H9 (cell line): ENCODE measurements at regions not wholly inside any gene's neighbourhood (a gene's known extent, or its start where the extent isn't known, plus 50 kb on each side); places are given as distances from the start of the nearest gene placed in this dataset.

Experiments
- DNase-seq: peaks from one replicate; pipeline ENCODE4 v3.0.0-alpha.2; 2017
- H2AFZ ChIP-seq: one replicate; pipeline ENCODE4 v1.6.1; 2013; ENCODE audit warnings: mild to moderate bottlenecking, low read length, control low read depth, moderate library complexity
- H2AK5ac ChIP-seq: 2 replicates; pipeline ENCODE4 v1.6.1; 2013; ENCODE audit warnings: low read length, control low read depth, mixed read lengths; ENCODE audit not compliant: insufficient read length
- H2BK120ac ChIP-seq: one replicate; pipeline ENCODE4 v1.6.1; 2013; ENCODE audit warnings: low read depth, mild to moderate bottlenecking, low read length, control low read depth, inconsistent platforms; ENCODE audit not compliant: poor library complexity, severe bottlenecking
- H2BK12ac ChIP-seq: 2 replicates; pipeline ENCODE4 v1.6.1; 2013; ENCODE audit warnings: low read length, control low read depth, mixed read lengths, low read depth; ENCODE audit not compliant: insufficient read length
- H2BK15ac ChIP-seq: 2 replicates; pipeline ENCODE4 v1.6.1; 2013; ENCODE audit warnings: low read depth, low read length, control low read depth
- H2BK20ac ChIP-seq: one replicate; pipeline ENCODE4 v1.6.1; 2013; ENCODE audit warnings: low read depth, mild to moderate bottlenecking, low read length, control low read depth, inconsistent platforms; ENCODE audit not compliant: poor library complexity, severe bottlenecking
- H2BK5ac ChIP-seq: 2 replicates; pipeline ENCODE4 v1.6.1; 2013; ENCODE audit warnings: low read length, control low read depth, mixed read lengths; ENCODE audit not compliant: insufficient read length
- H3K14ac ChIP-seq: 2 replicates; pipeline ENCODE4 v1.6.1; 2013; ENCODE audit warnings: low read length, control low read depth; ENCODE audit not compliant: insufficient read depth
- H3K18ac ChIP-seq: 2 replicates; pipeline ENCODE4 v1.6.1; 2013; ENCODE audit warnings: low read depth, mild to moderate bottlenecking, mixed read lengths, low read length, control low read depth; ENCODE audit not compliant: insufficient read length
- H3K23ac ChIP-seq: 2 replicates; pipeline ENCODE4 v1.6.1; 2013; ENCODE audit warnings: low read length, control low read depth, mixed read lengths, low read depth; ENCODE audit not compliant: insufficient read length
- H3K23me2 ChIP-seq: 2 replicates; pipeline ENCODE4 v1.6.1; 2013; ENCODE audit warnings: low read depth, mild to moderate bottlenecking, mixed read lengths, low read length, control low read depth; ENCODE audit not compliant: insufficient read length, poor library complexity, severe bottlenecking
- H3K27ac ChIP-seq: 2 replicates; pipeline ENCODE4 v1.5.1; 2013; ENCODE audit warnings: low read length, control low read depth, mixed read lengths, low read depth; ENCODE audit not compliant: insufficient read length
- H3K27me3 ChIP-seq: 2 replicates; pipeline ENCODE4 v1.6.1; 2013; ENCODE audit warnings: low read length, control low read depth, inconsistent platforms; ENCODE audit not compliant: insufficient read depth
- H3K4ac ChIP-seq: 2 replicates; pipeline ENCODE4 v1.6.1; 2013; ENCODE audit warnings: low read depth, mild to moderate bottlenecking, control low read depth, inconsistent platforms, low read length, moderate library complexity
- H3K4me1 ChIP-seq: 2 replicates; pipeline ENCODE4 v1.6.1; 2013; ENCODE audit warnings: low read length, control low read depth, inconsistent platforms; ENCODE audit not compliant: insufficient read depth
- H3K4me2 ChIP-seq: 2 replicates; pipeline ENCODE4 v1.6.1; 2013; ENCODE audit warnings: low read length, control low read depth, mixed read lengths; ENCODE audit not compliant: insufficient read length, insufficient read depth
- H3K56ac ChIP-seq: 2 replicates; pipeline ENCODE4 v1.6.1; 2013; ENCODE audit warnings: low read depth, mild to moderate bottlenecking, mixed read lengths, low read length, control low read depth; ENCODE audit not compliant: insufficient read length
- H3K79me1 ChIP-seq: 2 replicates; pipeline ENCODE4 v1.6.1; 2013; ENCODE audit warnings: low read depth, mild to moderate bottlenecking, moderate library complexity, low read length, control low read depth, inconsistent platforms; ENCODE audit not compliant: insufficient read depth, poor library complexity, severe bottlenecking
- H3K79me2 ChIP-seq: 2 replicates; pipeline ENCODE4 v1.6.1; 2013; ENCODE audit warnings: low read length, control low read depth, inconsistent platforms; ENCODE audit not compliant: insufficient read depth
- H3K9ac ChIP-seq: 2 replicates; pipeline ENCODE4 v1.6.1; 2013; ENCODE audit warnings: low read length, control low read depth, mixed read lengths; ENCODE audit not compliant: insufficient read length; ENCODE audit errors: extremely low read depth
- H3K9me3 ChIP-seq: one replicate; pipeline ENCODE4 v1.6.1; 2013; ENCODE audit warnings: low read depth, low read length, inconsistent platforms; ENCODE audit not compliant: control insufficient read depth
- H3T11ph ChIP-seq: one replicate; pipeline ENCODE4 v1.6.1; 2013; ENCODE audit warnings: mild to moderate bottlenecking, low read length, control low read depth, inconsistent platforms
- H4K20me1 ChIP-seq: one replicate; pipeline ENCODE4 v1.6.1; 2013; ENCODE audit not compliant: control insufficient read depth, insufficient read length, insufficient read depth
- H4K5ac ChIP-seq: 2 replicates; pipeline ENCODE4 v1.6.1; 2013; ENCODE audit warnings: low read depth, mild to moderate bottlenecking, mixed read lengths, low read length, control low read depth; ENCODE audit not compliant: insufficient read length
- H4K8ac ChIP-seq: replicated peaks from 2 replicates; pipeline ENCODE4 v1.6.1; 2013; ENCODE audit warnings: low read length, control low read depth, mixed read lengths, low read depth; ENCODE audit not compliant: insufficient read length
- H4K91ac ChIP-seq: 2 replicates; pipeline ENCODE4 v1.6.1; 2013; ENCODE audit warnings: low read depth, mild to moderate bottlenecking, moderate library complexity, mixed read lengths, low read length, control low read depth; ENCODE audit not compliant: insufficient read length
- H3K27ac Mint-ChIP-seq, 3 experiments: 2 replicates in 2 of 3; 3 replicates in 1 of 3; pipeline ENCODE4 v1.8.0; 2020 to 2021; ENCODE audit warnings: mixed read lengths in 3 of 3, mild to moderate bottlenecking in 1 of 3, moderate library complexity in 1 of 3
- H3K27me3 Mint-ChIP-seq: 2 replicates; pipeline ENCODE4 v1.8.0; 2021; ENCODE audit warnings: low read depth, mild to moderate bottlenecking, moderate library complexity, mixed read lengths
- H3K36me3 Mint-ChIP-seq, 3 experiments: 2 replicates in 2 of 3; 3 replicates in 1 of 3; pipeline ENCODE4 v1.8.0; 2020 to 2021; ENCODE audit warnings: low read depth in 3 of 3, mixed read lengths in 3 of 3; ENCODE audit not compliant: insufficient read depth in 1 of 3
- H3K4me1 Mint-ChIP-seq, 2 experiments: 2 replicates each; pipeline ENCODE4 v1.8.0; 2020; ENCODE audit warnings: mixed read lengths in 2 of 2
- H3K4me3 Mint-ChIP-seq, 2 experiments: 2 replicates in 1 of 2; 3 replicates in 1 of 2; pipeline ENCODE4 v1.8.0; 2020 to 2021; ENCODE audit warnings: mild to moderate bottlenecking in 2 of 2, mixed read lengths in 2 of 2, moderate library complexity in 1 of 2
- H3K9me3 Mint-ChIP-seq, 2 experiments: 2 replicates in 1 of 2; 3 replicates in 1 of 2; pipeline ENCODE4 v1.8.0; 2020; ENCODE audit warnings: mild to moderate bottlenecking in 2 of 2, mixed read lengths in 2 of 2, moderate library complexity in 1 of 2
- CTCF ChIP-seq: fragments of 200-600 bp; sonication (generic); conservative IDR thresholded peaks from 3 replicates; pipeline ENCODE4 v1.8.0; 2021; ENCODE audit warnings: antibody characterized with exemption, mild to moderate bottlenecking
- WGBS: extraction: QIAGEN DNeasy Blood & Tissue Kit; methylation state at CpG from one replicate; pipeline ENCODE4 v1.1.7; 2013; ENCODE audit warnings: missing lambda C conversion rate, low lambda C conversion rate, mixed read lengths; ENCODE audit not compliant: insufficient read length; ENCODE audit errors: extremely low coverage; 5-methylcytosine and 5-hydroxymethylcytosine counted together

DNA sequence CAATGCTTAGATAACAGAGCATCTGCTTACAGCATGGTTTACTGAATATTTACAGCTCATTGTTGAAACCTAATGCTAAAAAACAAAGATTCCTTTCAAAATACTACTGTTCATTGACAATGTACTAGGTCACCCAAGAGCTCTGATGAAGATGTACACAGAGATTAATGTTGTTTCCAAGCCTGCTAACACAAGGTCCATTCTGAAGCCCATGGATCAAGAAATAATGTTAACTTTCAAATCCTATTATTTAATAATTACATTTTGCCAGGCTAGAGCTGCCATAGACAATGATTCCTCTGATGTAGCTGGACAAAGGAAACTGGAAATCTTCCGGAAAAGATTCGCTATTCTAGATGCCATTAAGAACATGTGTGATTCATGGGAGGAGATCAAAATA, 355.6 kb downstream of the TENT5A start:
- no peak overlapping the region for H3K27ac ChIP-seq
- H3K56ac ChIP-seq, result no peak overlapping the region
- H3K4me1 ChIP-seq, result no peaks in the 10 kb centered on the region
- no peak overlapping the region for H3K27ac Mint-ChIP-seq
- no peak overlapping the region for H2BK12ac ChIP-seq
- no peak overlapping the region for H2AFZ ChIP-seq
- H3K9me3 ChIP-seq, result no peaks in the 10 kb centered on the region
- no CpG with 5 or more reads among the region's 2 CpGs for WGBS
- H3T11ph ChIP-seq, result no peak overlapping the region
- H3K36me3 Mint-ChIP-seq, result peaks cover 8 to 17% (median 16%) of the 10 kb centered on the region in 3 experiments
- no peak overlapping the region for H2AK5ac ChIP-seq
- H3K4me1 Mint-ChIP-seq, result no peaks in the 10 kb centered on the region
- H2BK120ac ChIP-seq, result no peak overlapping the region
- H3K79me1 ChIP-seq, result no peaks in the 10 kb centered on the region
- no peak overlapping the region for H2BK15ac ChIP-seq
- no peak overlapping the region for H4K91ac ChIP-seq
- no peak overlapping the region for H2BK20ac ChIP-seq
- no peak overlapping the region for H3K18ac ChIP-seq
- no peak overlapping the region for H3K4ac ChIP-seq
- H2BK5ac ChIP-seq, result no peak overlapping the region
- no peak for TF ChIP-seq CTCF
- no peak overlapping the region for H3K9ac ChIP-seq
- H3K79me2 ChIP-seq, result no peaks in the 10 kb centered on the region
- H3K23me2 ChIP-seq, result no peaks in the 10 kb centered on the region
- no peaks in the 10 kb centered on the region for H4K20me1 ChIP-seq
- no peaks in the 10 kb centered on the region; the same call in 1 of the 2 replicates for H3K27me3 Mint-ChIP-seq
- no peak overlapping the region for H3K4me2 ChIP-seq
- H4K5ac ChIP-seq, result no peak overlapping the region
- peaks cover 21 to 23% of the 10 kb centered on the region in 2 experiments for H3K9me3 Mint-ChIP-seq
- H3K14ac ChIP-seq, result no peak overlapping the region
- no peak for DNase-seq
- no peaks in the 10 kb centered on the region for H3K27me3 ChIP-seq
- no peak overlapping the region for H3K4me3 Mint-ChIP-seq
- no peak overlapping the region for H4K8ac ChIP-seq
- no peak overlapping the region for H3K23ac ChIP-seq
